GM10266 (cell line): ENCODE measurements at regions not wholly inside any gene's neighbourhood (a gene's known extent, or its start where the extent isn't known, plus 50 kb on each side); places are given as distances from the start of the nearest gene placed in this dataset.

ENCODE experiments used
- DNase-seq: peaks from one replicate; pipeline ENCODE4 v3.0.0; 2012; ENCODE audit errors: extremely low spot score
- TF ChIP-seq, protein P1 (sequence below): IDR thresholded peaks from 2 replicates; pipeline ENCODE4 v1.5.1; 2012; ENCODE audit warnings: mild to moderate bottlenecking, low read depth; ENCODE audit not compliant: control insufficient read depth, insufficient read depth; ENCODE audit errors: missing control alignments

DNA sequence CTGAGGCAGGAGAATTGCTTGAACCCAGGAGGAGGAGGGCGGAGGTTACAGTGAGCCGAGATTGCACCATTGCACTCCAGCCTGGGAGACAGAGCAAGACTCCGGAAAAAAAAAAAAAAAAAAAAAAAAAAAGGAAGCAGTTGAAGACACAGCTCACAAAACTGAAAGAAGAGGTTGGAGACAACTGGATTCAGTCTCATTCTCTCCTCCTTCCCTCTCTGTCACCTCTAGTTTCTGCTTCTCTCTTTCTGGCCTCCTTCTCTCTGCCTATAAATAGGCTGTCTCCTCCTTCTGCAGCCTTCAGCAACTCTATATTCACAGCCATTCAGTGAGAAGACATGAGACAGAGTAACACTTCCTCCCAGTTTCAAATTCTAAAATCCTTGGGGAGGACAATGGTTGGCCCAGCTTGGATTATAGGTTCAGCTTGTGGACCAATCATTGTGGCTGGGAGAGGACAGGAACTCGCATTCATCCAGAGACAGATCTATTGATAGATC is 125.6 kb upstream of the HABP2 start:
- TF ChIP-seq, protein P1, sequence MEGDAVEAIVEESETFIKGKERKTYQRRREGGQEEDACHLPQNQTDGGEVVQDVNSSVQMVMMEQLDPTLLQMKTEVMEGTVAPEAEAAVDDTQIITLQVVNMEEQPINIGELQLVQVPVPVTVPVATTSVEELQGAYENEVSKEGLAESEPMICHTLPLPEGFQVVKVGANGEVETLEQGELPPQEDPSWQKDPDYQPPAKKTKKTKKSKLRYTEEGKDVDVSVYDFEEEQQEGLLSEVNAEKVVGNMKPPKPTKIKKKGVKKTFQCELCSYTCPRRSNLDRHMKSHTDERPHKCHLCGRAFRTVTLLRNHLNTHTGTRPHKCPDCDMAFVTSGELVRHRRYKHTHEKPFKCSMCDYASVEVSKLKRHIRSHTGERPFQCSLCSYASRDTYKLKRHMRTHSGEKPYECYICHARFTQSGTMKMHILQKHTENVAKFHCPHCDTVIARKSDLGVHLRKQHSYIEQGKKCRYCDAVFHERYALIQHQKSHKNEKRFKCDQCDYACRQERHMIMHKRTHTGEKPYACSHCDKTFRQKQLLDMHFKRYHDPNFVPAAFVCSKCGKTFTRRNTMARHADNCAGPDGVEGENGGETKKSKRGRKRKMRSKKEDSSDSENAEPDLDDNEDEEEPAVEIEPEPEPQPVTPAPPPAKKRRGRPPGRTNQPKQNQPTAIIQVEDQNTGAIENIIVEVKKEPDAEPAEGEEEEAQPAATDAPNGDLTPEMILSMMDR = no peak
- DNase-seq = no peak

DNA sequence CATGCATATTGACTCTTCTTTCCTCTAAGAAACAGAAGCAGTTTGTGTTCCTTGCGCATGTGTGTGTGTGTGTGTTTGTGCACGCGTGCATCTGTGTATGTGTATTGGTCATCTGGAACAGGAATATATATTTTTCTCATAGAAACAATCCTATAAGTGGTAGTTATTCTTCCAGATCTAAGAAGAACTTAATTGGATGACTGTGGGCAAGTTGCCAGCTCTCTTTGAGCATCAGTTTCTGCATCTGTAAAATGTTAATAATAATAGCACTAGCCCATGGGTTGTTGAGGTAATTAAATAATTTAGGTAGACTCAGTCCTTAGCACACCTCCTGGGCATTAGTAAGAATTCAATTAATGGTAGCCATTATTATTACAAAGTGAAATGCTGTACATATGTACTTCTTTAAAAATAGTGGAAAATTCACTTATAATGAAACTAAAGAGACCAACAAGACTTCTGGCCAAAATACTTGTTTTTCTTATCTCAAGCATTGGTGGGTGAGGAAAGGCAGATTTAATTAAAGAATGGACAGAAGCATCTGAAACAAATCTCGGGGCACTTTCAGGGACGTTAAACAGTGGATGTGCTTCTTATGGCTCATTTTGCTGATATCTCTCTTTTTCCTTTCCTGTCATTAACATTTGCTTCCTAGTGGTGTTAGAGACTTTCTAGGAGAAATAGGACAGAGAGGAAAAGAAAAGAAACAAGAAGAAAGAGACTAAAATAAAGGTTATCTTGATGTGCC is 124.9 kb upstream of the HABP2 start:
- TF ChIP-seq, protein P1 = no peak
- DNase-seq = no peak

DNA sequence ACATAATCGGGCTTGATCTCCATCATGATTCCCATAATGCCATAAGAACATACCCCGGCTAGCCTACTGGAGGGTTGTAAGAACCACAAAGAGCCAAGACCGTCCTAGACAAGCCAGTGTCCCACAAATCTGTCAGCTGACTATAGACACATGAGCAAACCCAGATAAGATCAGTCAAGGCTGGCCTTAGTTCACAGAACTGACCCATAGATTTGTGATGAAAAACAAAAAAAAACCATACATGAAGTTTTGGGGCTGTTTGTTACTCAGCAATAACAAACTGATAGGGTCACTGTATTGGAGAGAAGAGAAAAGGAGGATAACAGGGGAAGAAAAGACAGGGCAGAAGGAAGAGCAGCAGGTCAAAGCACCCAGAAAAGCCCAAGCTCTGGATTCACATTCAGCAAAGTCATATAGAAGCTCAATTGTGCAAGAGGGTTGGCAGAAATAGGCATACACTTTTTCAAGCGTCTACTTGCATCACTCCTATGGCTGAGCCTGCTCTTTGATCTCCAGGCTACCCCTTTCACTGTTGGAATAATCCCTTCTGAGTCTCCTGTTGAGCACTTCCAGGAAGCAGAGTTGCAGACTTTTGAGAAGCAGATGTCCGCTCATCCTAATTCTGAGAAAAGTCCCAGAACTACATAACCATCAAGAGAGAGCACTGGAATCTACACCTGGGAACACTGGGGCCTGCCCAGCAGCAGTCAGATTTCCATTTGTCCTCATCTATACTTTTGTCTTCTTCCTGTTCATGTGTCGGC is 122.0 kb upstream of the HABP2 start:
- TF ChIP-seq, protein P1 = no peak
- DNase-seq = no peak

DNA sequence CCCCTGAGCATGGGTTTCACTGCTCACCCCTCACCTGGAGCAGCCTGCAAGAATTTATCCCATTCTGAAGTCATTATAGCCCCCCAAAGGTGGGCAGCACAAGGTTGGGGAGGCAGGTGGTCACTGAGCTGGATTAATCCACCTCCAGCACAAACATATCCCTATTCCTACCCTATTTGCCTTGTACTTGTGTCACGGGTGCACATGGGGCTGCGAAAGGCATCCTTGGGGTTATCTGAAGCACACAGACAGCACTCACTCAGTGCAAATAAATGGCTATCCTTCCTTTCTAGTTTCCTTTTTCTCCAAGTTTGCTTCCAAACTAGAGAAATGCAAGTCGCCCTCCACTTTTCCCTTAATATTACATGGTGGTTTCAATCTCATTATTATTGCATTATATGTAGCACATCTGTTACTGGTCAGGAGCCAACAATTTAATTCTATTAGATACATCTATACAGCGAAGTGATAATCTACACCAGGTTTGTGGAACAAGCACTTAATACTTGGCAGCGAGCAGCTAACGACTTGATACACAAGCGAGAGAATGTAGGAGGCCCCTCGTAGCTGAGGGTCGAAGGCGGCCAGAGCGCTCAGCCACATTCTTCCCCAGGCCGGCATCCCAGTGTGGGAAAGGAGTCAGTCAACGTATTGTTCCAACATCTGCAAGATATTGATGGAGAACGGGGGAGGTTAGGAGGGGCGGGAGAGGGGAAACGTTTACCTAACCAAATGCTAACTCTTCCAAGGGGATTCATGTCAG is 121.3 kb upstream of the HABP2 start:
- DNase-seq = no peak
- TF ChIP-seq, protein P1 = no peak

DNA sequence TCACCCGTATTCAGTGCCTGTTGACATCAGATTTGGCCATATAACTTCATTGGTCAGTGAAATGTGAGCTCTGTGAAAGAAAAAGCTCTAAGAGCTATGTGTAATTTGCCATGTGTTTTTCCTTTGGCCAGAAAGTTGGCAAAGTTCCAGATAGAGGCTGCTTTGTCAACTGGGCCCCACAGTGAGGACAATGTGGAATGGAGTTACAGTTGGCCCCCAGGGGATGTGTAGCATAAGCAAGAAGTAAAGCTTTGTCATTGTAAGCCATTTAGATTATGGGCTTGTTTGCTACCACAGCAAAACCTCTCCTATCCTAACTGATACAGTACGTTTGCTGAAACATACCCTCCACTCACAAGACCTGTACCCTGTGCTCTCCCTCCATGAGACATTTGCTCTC is 119.1 kb upstream of the HABP2 start:
- TF ChIP-seq, protein P1 = no peak
- no peak for DNase-seq

DNA sequence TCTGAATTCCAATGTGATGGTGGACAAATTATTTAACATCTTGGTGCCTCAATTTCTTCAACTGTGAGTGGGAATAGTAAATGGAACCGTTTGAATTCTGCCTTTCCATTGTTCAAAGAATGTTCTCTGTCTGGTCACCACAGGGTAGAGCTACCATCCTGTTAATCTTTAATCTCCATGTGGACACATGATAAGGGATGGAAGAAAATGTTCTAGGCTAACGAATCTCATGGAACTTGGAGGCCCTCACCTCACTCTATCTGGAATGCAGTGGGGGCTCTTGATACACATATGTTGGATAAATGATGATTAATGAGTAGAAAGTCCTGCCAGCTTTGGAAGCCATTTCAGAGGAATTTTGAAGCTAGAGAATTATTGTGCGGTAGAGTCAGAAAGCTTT is 118.5 kb upstream of the HABP2 start:
- TF ChIP-seq, protein P1 = no peak
- DNase-seq = no peak
